ENCODE measurements at regions not wholly inside any gene's neighbourhood (a gene's known extent, or its start where the extent isn't known, plus 50 kb on each side); places are given as distances from the start of the nearest gene placed in this dataset.

GRCh38 chr18:54717673-54718407 lies 110.4 kb upstream of the RAB27B start:
- peak; percentile 31 for DNase-seq (ENCODE audit: low spot score)

DNA sequence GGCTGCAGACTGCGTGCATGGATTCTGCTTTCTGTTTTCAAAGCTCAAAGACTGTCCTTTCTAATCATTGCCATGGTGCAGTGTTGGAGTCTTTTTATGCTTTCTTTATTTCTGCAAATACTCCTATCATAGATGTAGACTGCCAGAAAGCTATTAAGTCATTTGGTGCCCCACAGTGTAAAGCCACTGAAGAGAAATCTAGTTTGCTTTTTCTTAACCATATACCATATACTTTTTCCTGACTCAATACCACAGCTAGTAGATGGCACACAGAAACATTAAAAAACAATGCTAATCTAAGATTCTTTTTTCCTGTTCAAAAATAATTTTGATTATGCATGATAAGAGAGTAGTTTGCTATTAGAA lies 109.9 kb upstream of the RAB27B start:
- no peak for DNase-seq (ENCODE audit: low spot score)

DNA sequence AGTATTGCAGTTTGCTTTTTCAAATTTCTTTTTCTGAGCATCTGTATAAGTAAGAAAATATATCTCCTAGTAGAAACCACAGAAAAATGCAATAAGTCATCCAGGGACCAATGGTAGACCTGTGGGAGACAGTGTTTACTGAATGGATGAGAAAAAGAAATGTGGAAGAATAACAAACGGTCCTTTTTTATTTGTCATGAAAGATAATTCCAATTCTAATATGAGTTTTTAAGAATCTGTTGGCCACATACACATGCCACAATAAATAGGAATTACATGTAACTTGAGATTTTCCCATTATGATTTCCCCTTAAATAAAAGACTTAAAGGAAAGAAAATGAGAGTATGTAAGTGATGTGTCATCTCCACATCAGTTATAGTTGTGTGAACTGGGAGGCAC lies 107.7 kb upstream of the RAB27B start:
- no peak for DNase-seq (ENCODE audit: low spot score)

GRCh38 chr18:54726143-54726542 lies 102.1 kb upstream of the RAB27B start:
- DNase-seq (ENCODE audit: low spot score) = no peak

GRCh38 chr18:54734059-54734458 lies 94.2 kb upstream of the RAB27B start:
- DNase-seq (ENCODE audit: low spot score) = peak; percentile 6

DNA sequence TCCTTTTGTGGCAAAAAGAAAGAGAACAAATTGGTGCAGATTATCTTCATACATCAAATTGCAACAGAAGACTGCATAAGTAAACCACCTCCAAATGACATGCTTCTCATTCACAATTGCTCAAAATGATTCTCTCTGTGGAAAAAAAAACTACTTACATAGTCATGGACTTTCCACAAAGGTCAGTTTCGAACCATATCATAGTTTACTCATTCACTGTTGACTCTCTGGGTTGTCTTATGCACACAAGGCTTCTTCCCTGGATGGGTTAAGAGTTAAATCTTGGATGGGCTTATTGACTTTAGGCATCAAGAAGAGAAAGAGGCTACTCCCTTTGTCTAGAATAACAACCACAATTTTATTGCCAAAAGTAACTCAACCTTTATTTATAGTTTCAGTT lies 91.3 kb upstream of the RAB27B start:
- DNase-seq (ENCODE audit: low spot score) = no peak

DNA sequence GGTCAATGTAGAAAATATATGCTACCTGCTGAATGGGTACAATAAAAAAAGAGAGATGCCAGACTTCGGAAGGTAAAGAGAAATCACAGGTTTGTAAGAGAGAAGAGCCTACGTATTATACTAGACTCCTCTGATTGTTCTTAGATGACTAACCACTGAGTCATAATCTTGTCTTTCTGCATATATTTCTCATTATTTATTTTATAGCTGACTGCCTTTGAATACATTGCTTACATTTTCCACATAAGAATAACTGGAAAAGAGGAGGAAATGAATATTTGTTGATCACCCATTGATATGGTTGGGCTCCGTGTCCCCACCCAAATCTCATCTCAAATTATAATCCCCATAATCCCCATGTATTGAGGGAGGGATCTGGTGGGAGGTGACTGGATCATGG lies 90.3 kb upstream of the RAB27B start:
- no peak for DNase-seq (ENCODE audit: low spot score)

GRCh38 chr18:54739476-54739875 lies 88.8 kb upstream of the RAB27B start:
- no peak for DNase-seq (ENCODE audit: low spot score)

DNA sequence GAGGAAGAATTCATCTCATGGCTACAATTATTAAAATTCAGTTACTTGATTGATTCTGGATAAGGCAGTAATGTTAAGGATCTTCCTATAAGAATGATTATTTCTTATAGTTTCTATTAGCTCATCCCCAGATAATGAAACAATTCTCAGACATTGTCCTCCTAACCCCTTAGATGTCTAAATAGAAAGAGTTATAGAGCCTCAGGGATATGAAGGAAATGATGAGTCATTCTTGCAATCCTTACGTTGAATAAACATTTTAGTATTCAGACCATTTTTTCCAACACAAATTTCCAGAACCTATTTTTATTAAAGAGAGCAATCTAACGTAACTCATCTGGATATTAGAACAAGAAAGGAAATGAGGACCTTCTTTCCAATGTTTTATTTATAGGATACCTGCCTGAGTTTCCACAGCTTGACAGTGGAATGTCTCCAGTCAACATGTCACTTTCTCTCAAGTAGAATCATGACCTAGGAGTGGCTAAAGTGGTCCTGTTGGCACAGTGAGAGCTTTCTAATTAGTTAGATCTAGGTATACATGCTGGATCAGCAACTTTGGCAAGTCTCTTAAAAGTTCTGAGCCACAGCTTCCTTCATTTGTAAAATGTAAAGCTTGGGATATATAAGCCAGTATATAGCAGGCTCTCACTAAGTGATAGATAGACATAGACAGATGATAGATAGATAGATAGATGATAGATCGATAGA lies 88.0 kb upstream of the RAB27B start:
- no peak for DNase-seq (ENCODE audit: low spot score)

DNA sequence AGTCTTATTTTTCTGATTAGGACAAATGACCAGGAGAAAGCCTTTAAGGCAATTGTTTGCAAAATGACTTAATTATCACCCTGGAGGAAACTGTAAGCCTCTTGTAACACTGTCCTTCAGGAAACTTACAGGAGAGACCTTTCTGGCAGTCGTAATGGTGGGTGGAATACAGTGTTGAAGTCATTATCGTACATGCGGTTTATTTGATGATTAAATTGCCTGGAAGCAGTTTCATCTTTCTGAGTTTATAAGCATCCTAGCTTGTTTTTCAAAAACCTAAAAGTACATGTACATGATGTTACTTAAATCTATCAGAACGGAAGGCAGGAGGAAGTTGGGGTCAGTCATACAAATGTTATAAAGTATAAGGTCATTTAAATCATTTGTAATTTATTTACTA lies 86.2 kb upstream of the RAB27B start:
- no peak for DNase-seq (ENCODE audit: low spot score)

- peak; percentile 37 for DNase-seq (ENCODE audit: low spot score)
Measured at GRCh38 chr18:54742659-54743604, 85.3 kb upstream of the RAB27B start.

DNA sequence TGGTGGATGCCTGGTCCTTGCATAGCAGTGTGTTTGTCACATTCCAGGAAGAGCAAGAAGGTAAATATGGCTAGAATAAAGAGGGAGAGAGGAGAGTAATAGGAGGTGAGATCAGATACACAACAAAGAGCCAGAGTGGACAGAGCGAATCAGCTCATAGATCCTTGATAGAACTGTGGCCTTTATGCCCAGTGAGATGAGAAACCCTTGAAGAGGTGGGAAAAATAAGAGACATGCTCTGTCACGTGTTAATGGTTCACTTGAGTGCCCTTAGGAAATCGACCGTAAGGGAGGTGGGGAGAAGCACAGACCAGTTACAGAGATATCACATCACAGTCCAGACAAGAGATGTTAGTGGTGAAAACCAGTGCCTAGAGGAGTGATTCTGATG lies 84.7 kb upstream of the RAB27B start:
- DNase-seq (ENCODE audit: low spot score) = no peak

DNA sequence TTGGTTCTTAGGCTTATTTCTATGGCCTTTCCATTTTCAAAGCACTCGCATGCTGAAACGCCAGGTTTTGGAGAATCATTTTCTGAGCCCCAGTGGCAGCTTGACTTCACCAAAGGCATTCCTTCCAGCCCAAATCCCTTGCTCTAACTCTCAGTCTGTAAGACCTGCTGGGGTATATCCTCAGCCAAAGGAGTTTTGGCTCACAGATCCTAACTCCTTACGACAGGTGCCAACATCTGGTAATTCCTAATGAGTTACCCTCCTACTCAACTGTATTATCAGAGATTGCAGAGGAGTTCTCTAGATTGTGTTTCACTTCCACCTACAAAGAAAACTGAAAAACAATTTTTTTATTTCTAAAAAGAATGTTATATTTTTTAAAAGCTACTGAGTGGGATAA lies 79.0 kb upstream of the RAB27B start:
- no peak for DNase-seq (ENCODE audit: low spot score)

- DNase-seq (ENCODE audit: low spot score) = no peak
Measured at GRCh38 chr18:54750350-54750749, 77.9 kb upstream of the RAB27B start.

DNA sequence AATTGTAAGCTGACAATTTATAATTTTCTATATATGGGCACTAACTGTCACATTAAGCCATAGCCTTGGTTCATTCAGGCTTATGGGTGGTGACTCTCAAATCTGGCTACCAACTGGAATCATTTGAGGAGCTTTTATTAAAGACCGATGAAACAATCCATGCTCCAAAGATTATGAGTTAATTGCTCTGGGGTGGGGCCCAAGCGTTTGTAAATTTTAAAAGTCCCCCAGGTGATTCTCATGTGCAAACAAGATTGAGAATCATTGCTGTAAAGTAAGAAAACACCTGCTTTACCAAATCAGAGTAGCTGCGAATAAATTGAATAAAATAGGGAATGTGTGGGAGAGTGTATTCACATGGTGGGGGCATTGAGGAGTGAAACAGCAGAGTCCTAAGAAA lies 76.1 kb upstream of the RAB27B start:
- no peak for DNase-seq (ENCODE audit: low spot score)

GRCh38 chr18:54755456-54755855 lies 72.8 kb upstream of the RAB27B start:
- no peak for DNase-seq (ENCODE audit: low spot score)

DNA sequence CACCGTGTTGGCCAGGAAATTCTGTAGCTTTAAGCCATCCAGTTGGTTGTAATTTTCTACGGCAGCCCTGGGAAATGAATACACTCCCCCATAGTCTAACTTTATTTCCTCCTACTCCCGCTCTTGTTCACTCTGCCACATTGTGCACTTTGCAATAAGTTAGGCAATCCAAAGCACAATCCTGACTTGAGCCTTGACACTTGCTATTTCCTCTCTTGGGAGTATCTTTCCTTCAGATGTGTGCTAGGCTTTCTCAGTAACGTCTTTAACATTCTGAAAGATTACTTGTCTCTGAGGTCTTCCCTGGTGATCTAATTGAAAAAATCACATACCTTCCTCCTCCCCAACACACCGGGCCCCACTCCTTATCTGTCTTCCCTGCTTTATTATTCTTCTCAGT lies 65.9 kb upstream of the RAB27B start:
- no peak for DNase-seq (ENCODE audit: low spot score)

GRCh38 chr18:54764786-54765185 lies 63.5 kb upstream of the RAB27B start:
- DNase-seq (ENCODE audit: low spot score) = no peak

- no peak for DNase-seq (ENCODE audit: low spot score)
Measured at GRCh38 chr18:54765636-54766375, 62.5 kb upstream of the RAB27B start.

- DNase-seq (ENCODE audit: low spot score) = no peak
Measured at GRCh38 chr18:54766634-54767033, 61.6 kb upstream of the RAB27B start.

GRCh38 chr18:54767098-54767497 lies 61.2 kb upstream of the RAB27B start:
- no peak for DNase-seq (ENCODE audit: low spot score)
